Suprapubic skin (tissue), 3 donors: ENCODE measurements at regions not wholly inside any gene's neighbourhood (a gene's known extent, or its start where the extent isn't known, plus 50 kb on each side); places are given as distances from the start of the nearest gene placed in this dataset.

Source experiments
- EP300 ChIP-seq: sonication (generic); formaldehyde crosslinking; IDR thresholded peaks from one replicate; pipeline ENCODE4 v1.6.1; 2017; ENCODE audit warnings: antibody characterized with exemption
- POLR2A ChIP-seq, 2 donors: fragments of 450-650 bp; IDR thresholded peaks; one replicate each; pipeline ENCODE4 v1.6.1; 2017; ENCODE audit warnings: antibody characterized with exemption in 2 of 2, mild to moderate bottlenecking in 2 of 2, moderate library complexity in 2 of 2
- TF ChIP-seq, protein P1 (sequence below), 2 donors: fragments of 200-600 bp in 1 of 2; fragments of 450-650 bp in 1 of 2; sonication (generic) in 1 of 2; IDR thresholded peaks; one replicate each; pipeline ENCODE4 v1.5.1; 2016 to 2019; ENCODE audit warnings: antibody characterized with exemption in 2 of 2, mild to moderate bottlenecking in 1 of 2, moderate library complexity in 1 of 2

DNA sequence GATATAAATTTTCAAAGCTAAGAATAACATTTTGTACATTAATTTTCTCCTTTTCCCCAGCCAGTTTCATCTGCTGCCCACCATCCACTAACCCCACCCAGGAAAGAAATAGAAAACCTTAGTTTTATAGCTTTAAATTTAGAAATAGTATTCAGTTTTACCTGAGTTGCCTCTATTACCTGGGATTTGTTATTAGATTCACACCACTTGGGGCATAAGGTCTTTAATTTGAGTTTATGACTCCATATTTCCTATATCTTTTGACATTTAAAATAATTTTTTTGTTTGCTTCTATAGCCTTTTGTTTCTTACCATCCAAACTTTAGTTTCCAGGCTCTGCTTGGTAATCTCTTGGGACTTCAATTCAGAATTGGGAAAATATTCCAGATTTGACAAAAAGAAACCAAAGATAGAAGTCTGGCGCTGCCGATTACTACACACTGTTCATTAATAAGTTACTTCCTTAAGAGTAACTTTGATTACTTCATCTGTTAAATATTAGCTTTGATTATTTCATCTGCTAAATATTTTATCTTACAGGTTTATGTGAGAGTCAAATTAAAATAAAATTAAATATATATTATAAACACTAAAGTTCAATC is 485.5 kb upstream of the FOXG1 start:
- TF ChIP-seq POLR2A (IDR thresholded peaks at IDR 0.05) (no peak), EP300 (no peak)
- TF ChIP-seq, protein P1, sequence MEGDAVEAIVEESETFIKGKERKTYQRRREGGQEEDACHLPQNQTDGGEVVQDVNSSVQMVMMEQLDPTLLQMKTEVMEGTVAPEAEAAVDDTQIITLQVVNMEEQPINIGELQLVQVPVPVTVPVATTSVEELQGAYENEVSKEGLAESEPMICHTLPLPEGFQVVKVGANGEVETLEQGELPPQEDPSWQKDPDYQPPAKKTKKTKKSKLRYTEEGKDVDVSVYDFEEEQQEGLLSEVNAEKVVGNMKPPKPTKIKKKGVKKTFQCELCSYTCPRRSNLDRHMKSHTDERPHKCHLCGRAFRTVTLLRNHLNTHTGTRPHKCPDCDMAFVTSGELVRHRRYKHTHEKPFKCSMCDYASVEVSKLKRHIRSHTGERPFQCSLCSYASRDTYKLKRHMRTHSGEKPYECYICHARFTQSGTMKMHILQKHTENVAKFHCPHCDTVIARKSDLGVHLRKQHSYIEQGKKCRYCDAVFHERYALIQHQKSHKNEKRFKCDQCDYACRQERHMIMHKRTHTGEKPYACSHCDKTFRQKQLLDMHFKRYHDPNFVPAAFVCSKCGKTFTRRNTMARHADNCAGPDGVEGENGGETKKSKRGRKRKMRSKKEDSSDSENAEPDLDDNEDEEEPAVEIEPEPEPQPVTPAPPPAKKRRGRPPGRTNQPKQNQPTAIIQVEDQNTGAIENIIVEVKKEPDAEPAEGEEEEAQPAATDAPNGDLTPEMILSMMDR (IDR thresholded peaks at IDR 0.05) = no peak
